Activated CD4-positive, alpha-beta T cell treated with anti-CD3 and anti-CD28 coated beads, Interleukin-2, amount 50 U/mL, for 48 hours (primary cell): ENCODE measurements at regions not wholly inside any gene's neighbourhood (a gene's known extent, or its start where the extent isn't known, plus 50 kb on each side); places are given as distances from the start of the nearest gene placed in this dataset.

Source experiments
- DNase-seq, 2 experiments: peaks; one replicate each; pipeline ENCODE4 v3.0.0-alpha.2; 2020

DNA sequence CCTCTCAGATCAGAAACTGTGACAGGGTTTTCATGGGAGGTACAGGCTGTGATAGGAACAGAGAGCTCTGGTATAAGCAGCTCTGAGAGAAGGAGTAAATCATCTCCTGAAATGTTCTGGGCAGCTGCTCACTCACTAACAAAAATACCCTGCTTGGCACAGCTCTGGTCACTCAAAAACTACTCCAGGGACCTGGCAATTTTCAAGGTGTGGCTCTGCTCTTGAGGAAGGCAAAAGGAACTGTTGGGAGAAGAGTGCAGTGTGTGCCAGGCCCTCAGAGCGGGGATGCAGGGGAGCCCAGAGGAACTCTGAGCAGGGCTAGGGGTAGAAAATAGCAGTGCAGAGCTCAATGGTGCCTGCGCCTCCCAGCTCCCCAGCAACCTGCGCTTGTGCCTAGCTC lies 180.5 kb upstream of the ZBED5 start:
- DNase-seq: no peak

DNA sequence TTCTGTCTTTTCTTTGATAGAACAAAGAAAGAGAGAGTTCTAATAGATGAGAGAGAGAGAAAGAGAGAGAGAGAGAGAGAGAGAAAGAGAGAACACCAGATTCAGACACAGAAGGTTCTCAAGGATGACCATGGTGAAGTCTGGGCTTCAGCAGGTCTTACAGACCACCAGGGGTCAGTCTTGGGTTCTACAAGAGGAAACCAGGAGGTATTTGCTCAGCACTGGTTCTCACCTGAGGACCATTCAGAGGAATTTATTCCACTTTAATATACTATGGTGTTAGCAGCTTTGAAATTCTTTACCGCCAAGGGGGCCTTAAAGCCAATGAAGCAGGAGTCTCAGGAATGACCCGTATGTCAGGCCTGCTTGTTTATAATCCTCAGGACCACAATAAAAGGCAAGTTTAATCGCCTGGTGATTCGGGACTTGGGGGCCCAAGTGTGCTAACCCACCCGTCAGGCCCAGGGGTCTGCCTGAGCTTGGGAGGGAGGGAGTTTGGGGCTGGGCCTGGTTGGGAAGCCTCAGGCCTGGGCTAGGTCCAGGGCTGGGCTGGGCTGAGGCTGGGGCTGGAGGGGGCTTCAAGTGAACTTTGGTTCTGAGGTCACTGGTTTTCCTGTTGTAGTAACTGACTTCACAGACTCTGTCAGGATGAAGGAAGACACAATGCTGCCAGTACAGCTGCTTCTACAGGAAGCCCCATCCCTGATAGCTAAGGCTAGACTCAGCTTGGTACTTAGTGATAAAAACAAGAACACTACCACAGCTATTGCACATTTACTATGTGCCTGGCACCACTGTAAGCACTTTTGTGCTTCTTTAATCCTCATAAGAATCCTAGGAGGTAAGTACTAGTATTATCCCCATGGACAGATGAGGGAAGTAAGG lies 179.2 kb upstream of the ZBED5 start:
- DNase-seq: peak in 1 of 2 experiments; percentile 25

- DNase-seq: no peak
Observed at GRCh38 chr11:11036185-11036847, 178.5 kb upstream of the ZBED5 start.

DNA sequence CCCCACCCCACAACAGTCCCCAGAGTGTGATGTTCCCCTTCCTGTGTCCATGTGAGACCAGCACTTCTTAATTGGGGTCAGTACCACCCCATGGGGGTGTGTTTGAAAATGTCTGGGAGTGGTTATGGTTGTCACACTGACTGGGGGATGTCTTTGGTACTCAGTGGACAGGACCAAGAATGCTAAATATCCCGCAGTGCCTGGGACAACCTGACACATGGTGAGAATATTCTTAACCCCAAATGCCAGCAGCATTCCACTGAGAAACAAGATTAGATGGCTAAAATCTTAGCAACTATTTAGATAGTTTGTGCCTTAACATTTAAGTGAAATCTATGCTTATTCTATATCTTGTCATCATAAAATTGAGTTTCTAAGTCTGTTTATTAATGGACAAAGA lies 177.5 kb upstream of the ZBED5 start:
- no peak for DNase-seq

DNA sequence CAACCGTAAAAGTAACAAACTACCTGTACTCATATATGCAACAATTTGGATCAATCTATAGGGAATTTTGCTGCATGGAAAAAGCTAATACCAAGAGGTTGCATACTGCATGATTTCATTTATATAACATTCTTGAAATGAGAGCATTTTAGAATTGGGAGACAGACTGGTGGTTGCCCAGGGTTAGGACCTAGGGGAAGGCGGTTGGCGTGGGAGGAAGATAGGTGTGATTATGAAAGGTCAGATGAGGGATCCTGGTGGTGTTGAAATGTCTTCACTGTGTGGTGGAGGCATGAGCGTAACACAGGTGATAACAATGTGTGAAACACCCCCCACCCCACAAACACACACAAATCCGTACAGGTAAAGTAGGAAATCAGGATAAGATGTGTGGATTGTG lies 176.6 kb upstream of the ZBED5 start:
- no peak for DNase-seq

DNA sequence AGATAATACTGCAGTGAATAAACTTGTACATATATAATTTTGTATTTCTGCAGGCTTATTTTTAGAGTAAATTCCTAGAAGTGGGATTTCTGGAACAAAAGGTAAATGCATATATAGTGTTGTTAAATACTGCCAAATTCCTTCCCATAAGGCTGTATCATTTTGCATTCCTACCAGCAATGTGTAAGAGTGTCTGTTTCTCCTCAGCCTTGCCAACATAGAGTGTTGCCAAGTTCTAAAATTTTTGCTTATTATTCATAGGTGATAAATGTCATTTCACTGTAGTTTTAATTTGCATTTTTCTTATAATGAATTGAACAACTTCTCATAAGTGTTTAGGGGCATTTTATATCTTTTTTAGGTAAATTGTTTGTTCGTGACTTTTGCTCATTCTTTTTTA lies 174.2 kb upstream of the ZBED5 start:
- DNase-seq: no peak

GRCh38 chr11:11029027-11029426 lies 171.2 kb upstream of the ZBED5 start:
- DNase-seq: no peak

DNA sequence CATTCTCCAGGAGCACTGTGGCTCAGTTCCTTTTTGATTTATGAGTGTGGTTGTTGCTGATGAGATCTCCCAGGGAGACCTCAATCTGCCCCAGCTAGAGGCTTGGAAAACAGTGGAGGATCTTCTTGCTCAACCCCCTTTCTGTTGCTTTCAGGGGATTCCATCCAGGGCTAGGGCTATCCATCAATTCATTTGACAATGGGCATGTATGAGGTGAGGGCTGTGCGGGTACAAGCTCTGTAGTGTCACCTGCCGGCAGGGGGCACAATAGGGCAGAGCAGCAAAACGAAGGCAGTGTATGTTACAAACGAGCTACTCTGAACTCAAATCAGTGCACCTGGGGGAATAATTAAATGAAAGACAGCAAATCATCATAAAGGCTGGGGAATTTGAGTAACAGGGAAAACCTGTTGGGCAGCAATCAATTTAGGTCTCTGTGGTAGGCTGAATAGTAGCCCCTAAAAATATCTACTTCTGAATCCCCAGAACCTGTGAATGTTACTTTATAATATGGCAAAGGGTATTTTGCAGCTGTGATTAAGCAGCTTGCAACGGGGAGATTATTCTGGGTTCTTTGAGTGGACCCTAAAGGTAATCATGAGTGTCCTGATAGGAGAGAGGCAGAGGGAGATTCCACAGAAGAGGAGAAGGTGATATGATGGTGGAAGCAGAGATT lies 170.3 kb upstream of the ZBED5 start:
- peak; percentile 77 to 82 for DNase-seq

- no peak for DNase-seq
Observed at GRCh38 chr11:11027288-11027687, 169.4 kb upstream of the ZBED5 start.

DNA sequence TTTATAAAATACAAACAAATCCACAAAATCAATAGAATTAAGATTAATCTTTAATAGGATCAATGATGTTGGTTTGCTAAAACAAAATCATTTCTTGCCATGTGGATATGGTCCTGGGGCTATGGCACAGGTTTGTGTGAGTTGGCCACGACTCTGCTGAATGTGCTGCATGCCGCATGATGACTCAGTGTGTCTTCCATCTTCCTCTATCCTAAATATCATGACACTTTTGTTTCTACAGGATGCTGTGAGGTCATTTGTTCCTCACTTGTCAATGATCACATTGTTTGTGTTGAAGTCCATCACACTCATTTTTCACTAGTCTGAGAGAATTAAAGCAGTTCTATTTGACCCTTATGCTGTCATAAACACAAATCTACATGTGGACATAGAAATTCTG lies 167.2 kb upstream of the ZBED5 start:
- no peak for DNase-seq

DNA sequence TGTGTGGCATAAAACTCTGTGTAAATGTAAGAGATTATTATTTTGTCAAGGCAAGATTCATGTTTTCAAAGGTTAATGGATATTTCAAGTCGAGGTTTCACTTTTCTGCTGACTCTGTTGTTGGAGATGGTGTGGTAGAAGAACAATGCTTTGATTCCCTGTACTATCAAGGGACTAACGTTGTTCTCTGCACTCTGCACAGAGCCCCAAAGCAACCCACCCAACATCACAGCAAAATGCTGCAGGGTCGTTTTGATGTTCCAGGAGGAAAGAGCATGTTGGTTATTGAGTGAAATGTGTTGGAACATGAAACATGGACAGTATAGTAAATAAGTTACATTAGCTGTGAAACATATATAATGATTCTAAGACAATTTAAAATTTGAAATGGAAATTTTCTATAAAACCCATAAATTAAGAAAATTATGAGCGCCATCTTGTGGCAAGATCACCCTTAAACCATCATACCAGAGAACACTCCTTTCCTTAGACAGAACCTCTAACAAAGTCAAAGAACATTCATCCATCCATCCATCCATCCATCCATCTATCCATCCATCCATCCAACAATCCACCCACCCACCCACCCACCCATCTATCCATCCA lies 164.4 kb upstream of the ZBED5 start:
- DNase-seq: no peak

DNA sequence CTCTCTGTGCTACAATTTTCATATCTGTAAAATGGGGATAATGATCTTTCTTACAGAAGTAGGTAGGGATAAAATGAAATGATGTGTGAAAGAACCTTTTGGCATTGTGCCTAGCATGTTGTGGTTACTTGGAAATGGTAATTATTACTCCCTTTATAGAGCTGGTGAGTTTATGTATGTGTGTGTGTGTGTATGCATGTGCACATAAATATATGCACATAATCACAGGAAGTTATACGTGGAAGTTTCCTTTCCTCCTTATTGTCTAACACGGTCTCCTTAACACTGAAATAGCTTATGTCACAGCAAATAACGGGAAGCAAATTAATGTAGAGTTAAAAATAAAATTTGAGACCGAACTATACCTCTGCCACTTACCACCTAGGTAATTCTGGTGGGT lies 163.7 kb upstream of the ZBED5 start:
- DNase-seq: no peak

GRCh38 chr11:11020747-11021149 lies 162.9 kb upstream of the ZBED5 start:
- no peak for DNase-seq

- DNase-seq: no peak
Observed at GRCh38 chr11:11020219-11020726, 162.4 kb upstream of the ZBED5 start.

DNA sequence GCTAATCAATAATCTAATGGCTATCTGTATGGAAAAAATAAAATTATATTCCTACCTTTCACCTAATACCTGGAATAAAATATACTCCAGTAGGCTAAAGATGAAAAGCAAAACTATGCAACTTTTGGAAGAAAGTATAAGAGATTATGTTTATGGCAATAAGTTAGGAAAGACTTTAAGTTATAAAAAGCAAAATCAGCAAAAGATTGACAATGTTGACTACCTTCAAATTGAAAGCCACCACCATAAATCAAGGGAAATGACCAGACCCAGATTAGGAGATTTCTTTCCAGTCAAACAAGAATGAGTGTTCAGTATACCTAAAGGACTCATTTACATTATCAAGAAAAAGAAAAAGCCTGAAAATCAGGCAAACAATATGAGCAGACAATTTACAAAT lies 159.1 kb upstream of the ZBED5 start:
- DNase-seq: no peak

DNA sequence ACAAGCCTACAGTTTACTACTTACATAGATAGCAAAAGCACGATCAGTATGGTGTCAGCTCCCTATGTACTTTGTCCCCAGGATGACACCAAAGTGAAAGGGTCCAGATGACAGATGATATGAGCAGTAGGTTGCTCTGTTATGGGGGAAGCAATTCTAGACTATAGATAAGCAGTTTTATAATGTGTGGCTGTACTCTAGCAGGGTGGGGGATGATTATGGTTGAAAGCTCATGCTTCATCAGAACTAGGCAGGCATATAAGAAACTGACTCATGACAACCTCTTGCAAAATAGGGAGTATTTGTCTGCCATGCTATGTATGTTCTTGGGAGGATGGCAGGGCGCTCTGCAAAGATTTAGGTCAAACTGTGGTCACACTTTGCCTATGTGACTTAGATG lies 158.2 kb upstream of the ZBED5 start:
- DNase-seq: no peak

- DNase-seq: no peak
Observed at GRCh38 chr11:11011617-11012016, 153.8 kb upstream of the ZBED5 start.

DNA sequence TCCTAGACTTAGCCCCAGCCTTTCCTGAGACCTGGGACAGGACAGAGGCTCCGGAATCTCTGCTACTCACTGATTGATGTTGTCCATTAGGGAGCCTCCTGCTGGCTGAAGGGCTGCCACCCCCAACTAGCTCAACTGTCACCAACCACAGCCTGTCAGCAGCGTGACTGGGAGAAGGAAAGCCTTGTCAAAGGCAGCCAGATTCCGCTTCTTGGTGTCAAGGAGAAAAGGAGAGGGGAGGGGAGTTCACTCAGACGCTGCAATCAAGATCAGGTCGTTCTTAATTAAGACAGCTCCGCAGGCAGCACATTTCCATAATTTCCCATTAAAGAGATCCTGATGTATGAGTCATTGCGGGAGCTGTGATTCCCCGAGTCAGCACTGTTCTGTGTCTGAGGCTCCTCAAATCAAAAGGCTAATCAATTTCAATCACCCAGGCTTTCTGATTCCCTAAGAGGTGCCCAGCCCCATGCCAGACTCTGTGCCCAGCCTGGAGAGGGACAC lies 152.8 kb upstream of the ZBED5 start:
- no peak for DNase-seq

- no peak for DNase-seq
Observed at GRCh38 chr11:11009179-11009578, 151.3 kb upstream of the ZBED5 start.

DNA sequence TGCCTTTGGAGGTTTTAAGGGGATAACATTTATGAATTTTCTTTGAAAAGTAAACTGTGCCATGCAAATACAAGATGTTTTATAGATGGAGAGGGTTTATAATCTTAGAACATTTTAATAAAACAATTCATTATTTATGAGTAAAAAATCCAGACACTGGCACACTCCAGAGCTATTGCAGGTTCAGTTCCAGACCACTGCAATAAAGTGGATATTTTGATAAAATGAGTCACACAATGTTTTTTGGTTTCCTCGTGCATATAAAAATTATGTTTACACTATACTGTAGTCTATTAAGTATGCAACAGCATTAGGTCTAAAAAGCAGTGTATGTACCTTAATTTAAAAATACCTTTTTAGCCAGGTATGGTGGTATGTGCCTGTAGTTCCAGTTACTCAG lies 146.2 kb upstream of the ZBED5 start:
- DNase-seq: no peak

- no peak for DNase-seq
Observed at GRCh38 chr11:11003226-11003625, 145.4 kb upstream of the ZBED5 start.

- DNase-seq: no peak
Observed at GRCh38 chr11:11000579-11001283, 142.9 kb upstream of the ZBED5 start.
